IMR-90 (cell line): ENCODE measurements at regions not wholly inside any gene's neighbourhood (a gene's known extent, or its start where the extent isn't known, plus 50 kb on each side); places are given as distances from the start of the nearest gene placed in this dataset.
A peak's percentile ranks its signal among the peaks of the same experiment; 100 is the strongest.

Source experiments
- ATAC-seq: fragments of 200-7000 bp; cut with Tn5 transposase; 2 replicates; pipeline ENCODE4 v1.9.1; 2020; ENCODE audit warnings: low read depth, mild to moderate bottlenecking, moderate library complexity
- BruUV-seq: library from RNA; stranded (reverse); fragments of 400-500 nt; replicated peaks from 2 replicates; lab custom pipeline; 2021; lab: Mats Ljungman, UMichigan
- CTCF ChIA-PET: fragments of 300-600 bp; formaldehyde crosslinking; extraction: SDS; loops from one replicate; lab custom pipeline; 2021; ENCODE audit warnings: antibody characterized with exemption; lab: Yijun Ruan, JAX
- POLR2A ChIA-PET: fragments of 300-600 bp; sonication (Branson Sonifier 250); formaldehyde crosslinking; loops from one replicate; lab custom pipeline; 2022; ENCODE audit warnings: antibody characterized with exemption; ENCODE audit not compliant: unreplicated experiment; lab: Charles Lee
- DNase-seq: peaks from one replicate; pipeline ENCODE4 v3.0.0; 2013
- H2AFZ ChIP-seq: replicated peaks from 2 replicates; pipeline ENCODE3; 2013; ENCODE audit warnings: low read length, mild to moderate bottlenecking; ENCODE audit not compliant: poor library complexity
- H2AK5ac ChIP-seq: 2 replicates; pipeline ENCODE4 v1.6.1; 2013; ENCODE audit warnings: low read depth, low read length, inconsistent platforms
- H2AK9ac ChIP-seq: replicated peaks from 2 replicates; pipeline ENCODE3; 2013; ENCODE audit warnings: mild to moderate bottlenecking, low read depth, low read length, moderate library complexity; ENCODE audit not compliant: poor library complexity
- H2BK120ac ChIP-seq: 2 replicates; pipeline ENCODE4 v1.6.1; 2013; ENCODE audit warnings: low read depth, low read length, inconsistent platforms
- H2BK15ac ChIP-seq: 3 replicates; pipeline ENCODE4 v1.6.1; 2013; ENCODE audit warnings: low read depth, low read length, inconsistent platforms
- H2BK20ac ChIP-seq: 2 replicates; pipeline ENCODE4 v1.6.1; 2013; ENCODE audit warnings: low read depth, mild to moderate bottlenecking, inconsistent platforms, low read length, moderate library complexity
- H2BK5ac ChIP-seq: 2 replicates; pipeline ENCODE4 v1.6.1; 2013; ENCODE audit warnings: mild to moderate bottlenecking, low read depth, low read length, inconsistent platforms; ENCODE audit not compliant: poor library complexity, severe bottlenecking
- H3K14ac ChIP-seq: replicated peaks from 2 replicates; pipeline ENCODE4 v1.6.1; 2013; ENCODE audit warnings: low read depth, low read length, inconsistent platforms
- H3K18ac ChIP-seq: 2 replicates; pipeline ENCODE4 v1.6.1; 2013; ENCODE audit warnings: low read depth, low read length, control low read depth
- H3K23ac ChIP-seq: 2 replicates; pipeline ENCODE4 v1.6.1; 2013; ENCODE audit warnings: low read depth, low read length, inconsistent platforms
- H3K27ac ChIP-seq: 2 replicates; pipeline ENCODE4 v1.5.1; 2013; ENCODE audit warnings: mild to moderate bottlenecking, control low read depth, low read length; ENCODE audit not compliant: insufficient read depth
- H3K27me3 ChIP-seq: 2 replicates; pipeline ENCODE4 v1.6.1; 2013; ENCODE audit warnings: low read length; ENCODE audit not compliant: control insufficient read depth, insufficient read depth
- H3K36me3 ChIP-seq: 2 replicates; pipeline ENCODE4 v1.6.1; 2013; ENCODE audit warnings: low read length, mixed read lengths; ENCODE audit not compliant: control insufficient read depth, insufficient read depth
- H3K4ac ChIP-seq: 2 replicates; pipeline ENCODE4 v1.6.1; 2013; ENCODE audit warnings: low read depth, low read length, inconsistent platforms
- H3K4me1 ChIP-seq: 2 replicates; pipeline ENCODE4 v1.6.1; 2013; ENCODE audit warnings: low read length, mixed read lengths; ENCODE audit not compliant: control insufficient read depth, insufficient read depth
- H3K4me2 ChIP-seq: 2 replicates; pipeline ENCODE4 v1.6.1; 2013; ENCODE audit warnings: low read depth, mild to moderate bottlenecking, control low read depth, low read length, moderate library complexity
- H3K4me3 ChIP-seq: 2 replicates; pipeline ENCODE4 v1.5.1; 2013; ENCODE audit warnings: low read depth, mild to moderate bottlenecking, control low read depth, low read length, moderate library complexity; ENCODE audit not compliant: insufficient read depth
- H3K56ac ChIP-seq: 2 replicates; pipeline ENCODE4 v1.6.1; 2013; ENCODE audit warnings: low read length, inconsistent platforms; ENCODE audit not compliant: insufficient read depth; ENCODE audit errors: extremely low read depth
- H3K79me1 ChIP-seq, 2 experiments: 2 replicates each; pipeline ENCODE4 v1.6.1; 2013; ENCODE audit warnings: low read length in 2 of 2, inconsistent platforms in 1 of 2, low read depth in 1 of 2
- H3K9ac ChIP-seq: 2 replicates; pipeline ENCODE4 v1.6.1; 2013; ENCODE audit warnings: low read depth, low read length, control low read depth
- H3K9me1 ChIP-seq: 2 replicates; pipeline ENCODE4 v1.6.1; 2013; ENCODE audit warnings: low read length, inconsistent platforms; ENCODE audit not compliant: insufficient read depth
- H3K9me3 ChIP-seq: 2 replicates; pipeline ENCODE4 v1.6.1; 2013; ENCODE audit warnings: low read length; ENCODE audit not compliant: control insufficient read depth, insufficient read depth
- H4K20me1 ChIP-seq: 2 replicates; pipeline ENCODE4 v1.6.1; 2013; ENCODE audit warnings: low read length, inconsistent platforms; ENCODE audit not compliant: insufficient read depth
- H4K5ac ChIP-seq: 2 replicates; pipeline ENCODE4 v1.6.1; 2013; ENCODE audit warnings: mild to moderate bottlenecking, low read depth, low read length, control low read depth
- H4K8ac ChIP-seq, 2 experiments: 2 replicates each; pipeline ENCODE4 v1.6.1; 2013; ENCODE audit warnings: low read depth in 2 of 2, low read length in 2 of 2, control low read depth in 1 of 2, inconsistent platforms in 1 of 2
- H4K91ac ChIP-seq: 2 replicates; pipeline ENCODE4 v1.6.1; 2013; ENCODE audit warnings: low read depth, low read length, inconsistent platforms; ENCODE audit not compliant: insufficient read depth
- BHLHE40 ChIP-seq: fragments of 150-350 bp; IDR thresholded peaks from 2 replicates; pipeline ENCODE4 v1.6.1; 2016; ENCODE audit warnings: mild to moderate bottlenecking, low read depth, low read length
- CHD1 ChIP-seq: IDR thresholded peaks from 2 replicates; pipeline ENCODE4 v1.6.1; 2012; ENCODE audit warnings: low read depth, low read length, improper control_type of control experiment
- MAFK ChIP-seq: IDR thresholded peaks from 2 replicates; pipeline ENCODE4 v1.6.1; 2012; ENCODE audit warnings: low read depth, low read length, improper control_type of control experiment
- MXI1 ChIP-seq: IDR thresholded peaks from 2 replicates; pipeline ENCODE4 v1.6.1; 2012; ENCODE audit warnings: low read depth, mild to moderate bottlenecking, low read length, moderate library complexity, borderline replicate concordance
- RCOR1 ChIP-seq: IDR thresholded peaks from 2 replicates; pipeline ENCODE4 v1.6.1; 2012; ENCODE audit warnings: mild to moderate bottlenecking, low read length, improper control_type of control experiment; ENCODE audit not compliant: insufficient replicate concordance
- SMC3 ChIP-seq: fragments of 150-350 bp; IDR thresholded peaks from 2 replicates; pipeline ENCODE4 v1.6.1; 2016; ENCODE audit warnings: low read depth, mild to moderate bottlenecking, antibody characterized with exemption, low read length, moderate library complexity
- USF2 ChIP-seq: fragments of 150-350 bp; IDR thresholded peaks from 2 replicates; pipeline ENCODE4 v1.6.1; 2017; ENCODE audit warnings: mild to moderate bottlenecking, antibody characterized with exemption, low read length, low read depth
- WGBS, 2 experiments: methylation state at CpG; one replicate each; pipeline versions ENCODE4 v1.1.5 to v1.1.7; 2013; ENCODE audit warnings: missing lambda C conversion rate in 2 of 2; ENCODE audit not compliant: insufficient read length in 1 of 2; ENCODE audit errors: extremely low coverage in 2 of 2; 5-methylcytosine and 5-hydroxymethylcytosine counted together
- dilution Hi-C: fragments of 300-500 bp; cut with HindIII; formaldehyde crosslinking; loops from one replicate; pipeline ENCODE4 v1.14.3; 2018; ENCODE audit warnings: low sequenced_read_pairs; ENCODE audit not compliant: unreplicated experiment
- in situ Hi-C: fragments of 300-500 bp; cut with MboI; formaldehyde crosslinking; loops from 3 replicates; pipeline ENCODE4 v1.14.3; 2019; ENCODE audit warnings: low sequenced_read_pairs, inconsistent platforms, mixed read lengths
- intact Hi-C: fragments of 100-400 bp; cut with micrococcal nuclease; formaldehyde crosslinking; loops from 2 replicates; pipeline ENCODE4 v1.10.0; 2022

GRCh38 chr6:82693094-82693493, 329.5 kb downstream of the TPBG start:
- H4K5ac ChIP-seq = no peak overlapping the region
- H3K9ac ChIP-seq = no peak overlapping the region
- no peak overlapping the region for H2BK120ac ChIP-seq
- intact Hi-C loops = no loop called here
- no TSS peak for BruUV-seq
- no peak overlapping the region for H2BK5ac ChIP-seq
- no peak overlapping the region for H4K8ac ChIP-seq
- dilution Hi-C loops = no loop called here
- DNase-seq = no peak
- no peak overlapping the region for H2AK9ac ChIP-seq
- H3K4ac ChIP-seq = no peak overlapping the region
- H3K9me1 ChIP-seq = no peaks in the 10 kb centered on the region
- no peak overlapping the region for H3K56ac ChIP-seq
- no peak for ATAC-seq
- H2AK5ac ChIP-seq = no peak overlapping the region
- in situ Hi-C loops = no loop called here
- H3K79me1 ChIP-seq = no peaks in the 10 kb centered on the region
- no peak overlapping the region for H4K91ac ChIP-seq
- H3K18ac ChIP-seq = no peak overlapping the region
- H3K14ac ChIP-seq = no peak overlapping the region
- H3K4me2 ChIP-seq = no peak overlapping the region
- peaks cover 2% of the 10 kb centered on the region for H3K27me3 ChIP-seq
- no CpG with 5 or more reads among the region's 1 CpG for WGBS, 2 experiments
- H3K36me3 ChIP-seq = no peaks in the 10 kb centered on the region
- POLR2A ChIA-PET = no interaction called here
- no peak overlapping the region for H3K27ac ChIP-seq
- no peaks in the 10 kb centered on the region for H4K20me1 ChIP-seq
- H3K23ac ChIP-seq = peak overlapping the region; percentile 38; the same call in 1 of the 2 replicates
- no peak overlapping the region for H2BK15ac ChIP-seq
- H3K4me3 ChIP-seq = no peak overlapping the region
- H3K9me3 ChIP-seq = no peaks in the 10 kb centered on the region
- H2BK20ac ChIP-seq = no peak overlapping the region
- TF ChIP-seq BHLHE40 (no peak), USF2 (no peak), MAFK (no peak), RCOR1 (no peak), CHD1 (no peak), SMC3 (no peak), MXI1 (no peak)
- H2AFZ ChIP-seq = no peak overlapping the region
- no peaks in the 10 kb centered on the region for H3K4me1 ChIP-seq
- CTCF ChIA-PET = no interaction called here
